Naive thymus-derived CD4-positive, alpha-beta T cell (primary cell): ENCODE measurements at regions not wholly inside any gene's neighbourhood (a gene's known extent, or its start where the extent isn't known, plus 50 kb on each side); places are given as distances from the start of the nearest gene placed in this dataset.

Experiments used
- ATAC-seq: fragments of 150-1000 bp; cut with Tn5 transposase; 2 replicates; pipeline ENCODE4 v1.10.0; 2021; ENCODE audit warnings: mild to moderate bottlenecking, moderate library complexity
- CTCF ChIA-PET: fragments of 350-600 bp; sonication (Branson Sonifier 250); formaldehyde crosslinking; loops from one replicate; lab custom pipeline; 2021; ENCODE audit warnings: antibody characterized with exemption; lab: Charles Lee
- POLR2A ChIA-PET: fragments of 350-600 bp; sonication (Branson Sonifier 250); formaldehyde crosslinking; loops from one replicate; lab custom pipeline; 2021; ENCODE audit warnings: antibody characterized with exemption, inconsistent platforms; lab: Charles Lee
- DNase-seq, 9 donors: peaks; one replicate each; pipeline versions ENCODE4 v3.0.0 to v3.0.0-alpha.2; 2020 to 2022; ENCODE audit warnings: mixed read lengths in 1 of 9
- H3K27ac ChIP-seq: one replicate; pipeline ENCODE4 v1.7.0; 2013; ENCODE audit warnings: mild to moderate bottlenecking, low read depth, low read length, moderate library complexity
- H3K27me3 ChIP-seq, 2 donors: one replicate each; pipeline ENCODE4 v1.7.0; 2013; ENCODE audit warnings: low read length in 2 of 2, mild to moderate bottlenecking in 2 of 2, moderate library complexity in 2 of 2; ENCODE audit not compliant: control insufficient read depth in 2 of 2, insufficient read depth in 2 of 2
- H3K36me3 ChIP-seq, 3 experiments: 1 replicate in 2 of 3; 2 replicates in 1 of 3; pipeline ENCODE4 v1.7.0; 2013; ENCODE audit warnings: low read length in 3 of 3, mild to moderate bottlenecking in 3 of 3, moderate library complexity in 1 of 3; ENCODE audit not compliant: insufficient read depth in 3 of 3, control insufficient read depth in 2 of 3
- H3K4me1 ChIP-seq, 2 donors: one replicate each; pipeline ENCODE4 v1.7.0; 2013; ENCODE audit warnings: low read length in 2 of 2, mild to moderate bottlenecking in 2 of 2, moderate library complexity in 1 of 2; ENCODE audit not compliant: control insufficient read depth in 2 of 2, insufficient read depth in 2 of 2
- H3K4me3 ChIP-seq: 2 replicates; pipeline ENCODE4 v1.7.0; 2013; ENCODE audit warnings: mild to moderate bottlenecking, low read length
- H3K9me3 ChIP-seq, 3 experiments: 1 replicate in 2 of 3; 2 replicates in 1 of 3; pipeline ENCODE4 v1.7.0; 2013; ENCODE audit warnings: low read length in 3 of 3; ENCODE audit not compliant: control insufficient read depth in 2 of 3
- H3K27ac Mint-ChIP-seq, 9 donors: one replicate each; pipeline ENCODE4 v1.8.0; 2020 to 2022; ENCODE audit warnings: mixed read lengths in 9 of 9, mild to moderate bottlenecking in 8 of 9, moderate library complexity in 5 of 9, inconsistent platforms in 2 of 9
- H3K27me3 Mint-ChIP-seq, 5 donors: one replicate each; pipeline ENCODE4 v1.8.0; 2021 to 2022; ENCODE audit warnings: mixed read lengths in 5 of 5, mild to moderate bottlenecking in 1 of 5
- H3K36me3 Mint-ChIP-seq, 5 donors: one replicate each; pipeline ENCODE4 v1.8.0; 2020 to 2022; ENCODE audit warnings: mixed read lengths in 5 of 5, mild to moderate bottlenecking in 3 of 5, inconsistent platforms in 1 of 5
- H3K4me1 Mint-ChIP-seq, 7 donors: one replicate each; pipeline ENCODE4 v1.8.0; 2020 to 2022; ENCODE audit warnings: mixed read lengths in 7 of 7, mild to moderate bottlenecking in 3 of 7, inconsistent platforms in 1 of 7
- H3K4me3 Mint-ChIP-seq, 10 donors: one replicate each; pipeline ENCODE4 v1.8.0; 2020 to 2022; ENCODE audit warnings: mild to moderate bottlenecking in 10 of 10, mixed read lengths in 10 of 10, moderate library complexity in 6 of 10, inconsistent platforms in 2 of 10
- H3K9me3 Mint-ChIP-seq, 11 donors: one replicate each; pipeline ENCODE4 v1.8.0; 2020 to 2022; ENCODE audit warnings: mixed read lengths in 11 of 11, mild to moderate bottlenecking in 4 of 11, inconsistent platforms in 1 of 11, moderate library complexity in 1 of 11
- intact Hi-C, 2 donors: fragments of 100-400 bp; cut with micrococcal nuclease; formaldehyde crosslinking; loops; one replicate each; pipeline ENCODE4 v1.15.1; 2023

GRCh38 chr15:95930659-95931375 lies 399.7 kb upstream of the NR2F2 start:
- intact Hi-C loops = no loop called here
- no peak overlapping the region for H3K4me3 ChIP-seq
- peaks cover 0 to 11% (median 0%) of the 10 kb centered on the region in 7 donors for H3K4me1 Mint-ChIP-seq
- H3K36me3 Mint-ChIP-seq = no peaks in the 10 kb centered on the region
- H3K36me3 ChIP-seq = no peaks in the 10 kb centered on the region
- peaks cover 0 to 4% (median 2%) of the 10 kb centered on the region in 5 donors for H3K27me3 Mint-ChIP-seq
- ChIA-PET POLR2A (no interaction called here), CTCF (interaction anchor here (0.7 kb wide), 1 partner anchor 455 kb away, joined by 3 read pairs; no protein-coding TSS in a partner anchor)
- H3K27me3 ChIP-seq = no peaks in the 10 kb centered on the region
- H3K4me3 Mint-ChIP-seq = no peak overlapping the region
- peak overlapping the region in 1 of 9 donors; percentile 4 for H3K27ac Mint-ChIP-seq
- no peak for DNase-seq
- H3K9me3 Mint-ChIP-seq = no peaks in the 10 kb centered on the region
- H3K4me1 ChIP-seq = no peaks in the 10 kb centered on the region
- no peaks in the 10 kb centered on the region for H3K9me3 ChIP-seq
- ATAC-seq = no peak
- no peak overlapping the region for H3K27ac ChIP-seq

GRCh38 chr15:95931619-95932018 lies 398.9 kb upstream of the NR2F2 start:
- Histone ChIP-seq H3K4me1 (no peaks in the 10 kb centered on the region), H3K27ac (no peak overlapping the region), H3K27me3 (no peaks in the 10 kb centered on the region), H3K9me3 (no peaks in the 10 kb centered on the region), H3K36me3 (no peaks in the 10 kb centered on the region), H3K4me3 (no peak overlapping the region)
- no peak overlapping the region for H3K4me3 Mint-ChIP-seq
- no peaks in the 10 kb centered on the region for H3K36me3 Mint-ChIP-seq
- no peak for ATAC-seq
- no peak for DNase-seq
- H3K27me3 Mint-ChIP-seq = peaks cover 0 to 4% (median 2%) of the 10 kb centered on the region in 5 donors
- intact Hi-C loops = no loop called here
- ChIA-PET CTCF (interaction anchor here (0.7 kb wide), 1 partner anchor 456 kb away, joined by 3 read pairs; no protein-coding TSS in a partner anchor), POLR2A (no interaction called here)
- H3K9me3 Mint-ChIP-seq = no peaks in the 10 kb centered on the region
- H3K4me1 Mint-ChIP-seq = peaks cover 0 to 11% (median 0%) of the 10 kb centered on the region in 7 donors
- H3K27ac Mint-ChIP-seq = no peak overlapping the region

- Mint-ChIP-seq H3K27ac (no peak overlapping the region), H3K27me3 (peaks cover 0 to 4% (median 2%) of the 10 kb centered on the region in 5 donors), H3K36me3 (no peaks in the 10 kb centered on the region), H3K4me1 (peaks cover 0 to 11% (median 0%) of the 10 kb centered on the region in 7 donors), H3K4me3 (no peak overlapping the region), H3K9me3 (no peaks in the 10 kb centered on the region)
- ChIA-PET CTCF (no interaction called here), POLR2A (no interaction called here)
- H3K9me3 ChIP-seq = no peaks in the 10 kb centered on the region
- no peak overlapping the region for H3K4me3 ChIP-seq
- H3K27ac ChIP-seq = no peak overlapping the region
- no peaks in the 10 kb centered on the region for H3K4me1 ChIP-seq
- no peaks in the 10 kb centered on the region for H3K27me3 ChIP-seq
- no peaks in the 10 kb centered on the region for H3K36me3 ChIP-seq
- no peak for DNase-seq
- intact Hi-C loops = no loop called here
- no peak for ATAC-seq
Measured at GRCh38 chr15:95932141-95932540, 398.4 kb upstream of the NR2F2 start.

- no peak for ATAC-seq
- Histone ChIP-seq H3K36me3 (no peaks in the 10 kb centered on the region), H3K9me3 (no peaks in the 10 kb centered on the region), H3K27me3 (no peaks in the 10 kb centered on the region), H3K4me3 (no peak overlapping the region), H3K4me1 (no peaks in the 10 kb centered on the region), H3K27ac (no peak overlapping the region)
- no peaks in the 10 kb centered on the region for H3K36me3 Mint-ChIP-seq
- CTCF ChIA-PET = no interaction called here
- H3K4me1 Mint-ChIP-seq = peaks cover 0 to 11% (median 0%) of the 10 kb centered on the region in 7 donors
- no peak overlapping the region for H3K27ac Mint-ChIP-seq
- no peaks in the 10 kb centered on the region for H3K9me3 Mint-ChIP-seq
- H3K4me3 Mint-ChIP-seq = no peak overlapping the region
- intact Hi-C loops = no loop called here
- POLR2A ChIA-PET = no interaction called here
- H3K27me3 Mint-ChIP-seq = peaks cover 0 to 4% (median 2%) of the 10 kb centered on the region in 5 donors
- no peak for DNase-seq
Measured at GRCh38 chr15:95932676-95933075, 397.8 kb upstream of the NR2F2 start.

GRCh38 chr15:95935852-95936251 lies 394.6 kb upstream of the NR2F2 start:
- ChIA-PET POLR2A (no interaction called here), CTCF (no interaction called here)
- H3K4me3 ChIP-seq = no peak overlapping the region
- H3K9me3 ChIP-seq = no peaks in the 10 kb centered on the region
- H3K4me1 Mint-ChIP-seq = no peaks in the 10 kb centered on the region
- H3K27me3 Mint-ChIP-seq = peaks cover 0 to 4% (median under 1%) of the 10 kb centered on the region in 5 donors
- peaks cover 0 to 2% (median 0%) of the 10 kb centered on the region in 11 donors for H3K9me3 Mint-ChIP-seq
- no peak overlapping the region for H3K27ac Mint-ChIP-seq
- no peak for DNase-seq
- H3K36me3 Mint-ChIP-seq = no peaks in the 10 kb centered on the region
- ATAC-seq = no peak
- no peaks in the 10 kb centered on the region for H3K36me3 ChIP-seq
- H3K4me1 ChIP-seq = no peaks in the 10 kb centered on the region
- intact Hi-C loops = no loop called here
- no peaks in the 10 kb centered on the region for H3K27me3 ChIP-seq
- no peak overlapping the region for H3K4me3 Mint-ChIP-seq
- no peak overlapping the region for H3K27ac ChIP-seq

GRCh38 chr15:95937128-95937528 lies 393.4 kb upstream of the NR2F2 start:
- H3K4me1 Mint-ChIP-seq = no peaks in the 10 kb centered on the region
- no peaks in the 10 kb centered on the region for H3K36me3 Mint-ChIP-seq
- peaks cover 0 to 2% (median 0%) of the 10 kb centered on the region in 11 donors for H3K9me3 Mint-ChIP-seq
- intact Hi-C loops = no loop called here
- ChIA-PET CTCF (no interaction called here), POLR2A (no interaction called here)
- H3K4me3 ChIP-seq = no peak overlapping the region
- H3K27ac Mint-ChIP-seq = no peak overlapping the region
- no peaks in the 10 kb centered on the region for H3K27me3 ChIP-seq
- DNase-seq = no peak
- ATAC-seq = no peak
- H3K9me3 ChIP-seq = no peaks in the 10 kb centered on the region
- no peaks in the 10 kb centered on the region for H3K36me3 ChIP-seq
- no peaks in the 10 kb centered on the region for H3K4me1 ChIP-seq
- H3K4me3 Mint-ChIP-seq = no peak overlapping the region
- peaks cover 0 to 4% (median 0%) of the 10 kb centered on the region in 5 donors for H3K27me3 Mint-ChIP-seq
- H3K27ac ChIP-seq = no peak overlapping the region
